ENCODE measurements at regions not wholly inside any gene's neighbourhood (a gene's known extent, or its start where the extent isn't known, plus 50 kb on each side); places are given as distances from the start of the nearest gene placed in this dataset.

- DNase-seq: no peak
Observed at GRCh38 chr18:39113790-39114189, 1548.2 kb upstream of the CELF4 start.

GRCh38 chr18:39105104-39105503 is 1539.5 kb upstream of the CELF4 start:
- no peak for DNase-seq

- no peak for DNase-seq
Observed at GRCh38 chr18:39072970-39073369, 1507.4 kb upstream of the CELF4 start.

DNA sequence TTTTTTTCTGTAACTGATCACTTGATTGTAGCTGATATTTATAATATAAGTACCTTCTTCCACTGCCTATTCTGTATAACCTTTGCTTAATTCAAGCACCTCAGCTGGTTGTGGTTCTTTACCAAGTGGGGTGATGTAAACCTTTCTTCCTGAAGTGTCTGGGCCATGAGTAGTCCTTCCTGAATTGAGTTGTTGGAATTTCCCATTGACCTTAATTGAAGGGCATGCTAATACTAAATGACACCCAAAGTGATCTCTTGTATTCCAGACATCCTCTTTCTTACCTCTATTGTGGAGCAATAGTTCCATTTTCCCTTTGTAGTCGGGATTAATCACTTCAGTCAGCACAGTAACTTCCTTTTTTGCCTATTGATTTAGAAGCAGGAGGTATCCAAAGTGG is 1496.8 kb upstream of the CELF4 start:
- no peak for DNase-seq

- DNase-seq: no peak
Observed at GRCh38 chr18:39058386-39059000, 1492.9 kb upstream of the CELF4 start.

GRCh38 chr18:39057423-39058064 is 1491.9 kb upstream of the CELF4 start:
- DNase-seq: no peak

DNA sequence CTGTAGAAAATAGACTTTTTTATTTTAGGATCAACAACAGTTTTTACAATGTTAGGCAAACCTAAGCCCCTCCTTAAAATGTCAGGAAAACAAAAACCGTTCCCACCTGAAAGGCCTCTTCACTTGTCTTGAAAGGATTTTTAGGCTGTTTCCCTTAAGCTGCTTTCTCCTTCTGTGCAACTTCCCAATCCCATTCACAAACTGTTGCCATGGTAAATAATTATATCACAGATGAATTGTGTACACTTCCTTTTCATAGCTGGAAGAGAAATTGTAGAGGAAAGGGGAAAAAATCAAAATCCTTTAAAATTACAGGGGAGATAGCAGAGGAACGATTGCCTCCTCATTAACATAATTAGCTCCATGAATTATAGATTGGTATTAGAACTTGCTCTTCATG is 1488.0 kb upstream of the CELF4 start:
- DNase-seq: no peak

- DNase-seq: no peak
Observed at GRCh38 chr18:39051013-39051412, 1485.4 kb upstream of the CELF4 start.

DNA sequence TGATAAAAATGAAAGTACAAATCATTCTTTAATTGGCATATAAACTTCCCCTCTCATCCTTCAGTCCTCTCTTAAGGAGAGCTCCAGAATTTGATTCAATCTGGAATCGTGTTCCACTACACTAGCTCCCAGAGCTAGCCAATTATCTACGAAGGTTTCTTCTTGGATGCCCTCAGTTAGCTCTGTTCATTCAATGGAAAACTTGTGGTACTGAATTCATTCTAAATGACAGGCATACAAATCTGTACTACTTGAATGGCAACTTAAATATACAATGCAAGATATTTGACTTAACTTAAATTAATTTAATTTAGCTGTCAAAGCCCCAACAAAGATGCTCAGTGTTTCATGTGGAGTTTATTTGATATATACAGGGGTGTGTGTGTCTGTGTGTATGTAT is 1474.2 kb upstream of the CELF4 start:
- DNase-seq: no peak

DNA sequence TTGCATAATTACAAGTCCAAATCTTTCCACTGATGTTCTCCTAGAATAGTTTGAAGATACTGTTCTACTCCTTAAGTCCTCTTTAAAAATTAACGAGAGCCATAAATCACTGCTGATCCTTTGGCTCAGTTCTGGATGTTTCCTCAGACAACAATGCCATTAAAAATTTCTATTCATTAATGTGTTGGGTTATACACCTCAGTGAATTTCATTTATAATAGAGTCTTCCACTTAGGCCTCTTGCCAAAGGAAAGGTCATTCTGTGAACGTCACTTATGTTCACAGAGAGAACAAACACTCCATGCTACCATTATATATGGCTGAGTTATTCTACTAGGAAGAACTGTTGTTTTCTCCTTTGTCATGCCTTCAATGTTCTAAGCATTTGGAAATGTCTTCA is 1472.3 kb upstream of the CELF4 start:
- DNase-seq: no peak

GRCh38 chr18:39033312-39033711 is 1467.7 kb upstream of the CELF4 start:
- DNase-seq: no peak

DNA sequence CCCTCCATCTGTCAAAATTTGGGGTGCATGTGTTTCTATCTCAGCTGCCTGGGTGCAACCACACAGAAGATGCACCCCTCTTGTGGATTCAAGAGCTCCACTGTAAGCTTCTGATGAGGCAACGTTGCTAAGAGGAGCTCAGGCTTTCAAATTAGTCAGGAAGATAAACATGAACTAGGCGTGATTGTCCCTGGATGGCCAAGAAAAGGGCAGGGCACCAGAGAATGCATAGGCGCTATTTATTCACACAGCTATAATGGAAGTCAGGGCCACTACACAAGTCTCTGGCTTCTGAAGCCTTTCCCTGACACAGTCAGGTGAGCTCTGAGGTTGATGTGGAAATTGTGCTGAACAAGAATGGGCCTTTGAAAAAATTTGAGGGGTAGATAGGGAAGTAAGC is 1466.0 kb upstream of the CELF4 start:
- no peak for DNase-seq

DNA sequence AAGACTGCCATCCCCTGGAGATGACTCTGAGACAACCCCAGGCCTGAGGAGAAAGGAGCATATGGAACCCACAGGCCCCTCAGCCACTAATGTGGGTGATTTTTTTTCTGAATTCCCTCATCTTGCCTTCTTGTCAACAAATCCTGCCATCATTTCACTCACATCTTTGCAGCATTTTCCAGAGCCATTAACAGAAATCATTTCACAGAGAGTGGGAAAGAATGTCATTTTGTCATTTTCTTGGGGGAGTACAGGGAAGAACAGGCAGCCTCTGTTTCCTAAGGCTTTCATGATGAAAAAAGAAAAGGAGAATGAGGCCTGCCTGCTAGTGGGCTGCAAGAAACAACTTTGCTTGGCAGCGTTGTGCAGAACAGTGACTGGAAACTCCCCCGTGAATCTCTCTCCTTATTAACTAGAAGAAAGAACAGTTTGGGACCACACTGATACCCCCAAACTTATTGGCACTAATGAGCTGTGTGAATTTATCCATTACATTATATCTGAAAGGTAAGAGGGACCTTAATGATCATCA is 1464.6 kb upstream of the CELF4 start:
- DNase-seq: no peak

- no peak for DNase-seq
Observed at GRCh38 chr18:39025531-39025930, 1459.9 kb upstream of the CELF4 start.

DNA sequence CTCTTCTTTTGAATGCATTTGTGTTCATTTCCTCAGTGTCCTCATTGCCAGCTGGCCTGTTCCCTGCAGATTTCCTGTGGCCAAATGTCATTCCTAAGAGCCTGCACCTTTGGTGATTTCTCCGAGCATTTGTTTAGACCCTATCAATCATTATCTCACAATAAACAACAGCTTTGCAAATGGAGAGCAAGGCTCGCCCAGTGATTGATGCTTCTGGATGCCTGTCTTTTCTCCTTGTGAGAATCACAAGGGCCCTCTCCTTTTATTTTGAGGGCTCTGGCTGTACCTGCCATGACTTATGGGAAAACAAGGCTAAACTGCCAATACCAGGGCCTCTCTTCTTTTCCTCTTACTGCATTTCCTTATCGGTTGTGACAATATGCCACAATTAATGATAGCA is 1454.4 kb upstream of the CELF4 start:
- no peak for DNase-seq

- DNase-seq: no peak
Observed at GRCh38 chr18:39007031-39007902, 1441.7 kb upstream of the CELF4 start.

- no peak for DNase-seq
Observed at GRCh38 chr18:38996056-38996455, 1430.5 kb upstream of the CELF4 start.

DNA sequence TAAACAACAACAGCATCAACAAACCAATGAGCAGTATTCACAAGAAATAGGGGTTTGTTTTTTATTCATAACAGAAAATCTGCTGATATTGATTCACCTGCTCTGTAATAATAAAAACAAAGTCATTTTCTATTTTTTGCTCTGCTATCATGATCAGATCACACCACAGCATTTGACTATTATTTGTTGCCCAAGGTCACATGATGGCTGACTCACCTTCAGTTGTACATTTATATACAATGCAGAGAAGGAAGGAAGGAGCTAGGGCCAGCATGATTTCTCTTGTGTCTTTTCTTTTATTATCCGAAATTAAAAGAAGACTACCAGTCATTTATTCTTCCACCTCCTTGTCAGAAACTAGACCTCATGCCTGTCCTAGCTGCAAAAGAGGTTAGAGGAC is 1427.7 kb upstream of the CELF4 start:
- DNase-seq: no peak

GRCh38 chr18:38984968-38985367 is 1419.4 kb upstream of the CELF4 start:
- no peak for DNase-seq

DNA sequence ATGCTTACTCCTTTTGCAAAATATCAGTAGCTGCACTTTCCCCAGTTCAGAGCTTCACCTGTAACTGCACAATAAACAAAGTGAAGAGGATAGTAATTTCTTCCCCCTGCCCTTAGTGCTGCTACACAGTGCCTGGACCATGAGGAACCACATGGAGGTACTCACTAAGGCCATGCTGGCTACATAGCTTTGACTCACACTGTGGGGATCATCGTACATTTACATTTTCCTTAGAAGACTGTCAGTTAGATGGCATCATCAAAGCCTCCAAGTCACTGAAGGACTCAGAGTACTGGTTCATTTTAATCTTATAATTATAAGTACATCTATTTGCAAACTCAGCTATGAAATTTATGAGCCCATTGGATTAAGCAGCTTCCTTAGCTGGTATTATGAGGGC is 1416.5 kb upstream of the CELF4 start:
- no peak for DNase-seq

GRCh38 chr18:38981389-38981788 is 1415.8 kb upstream of the CELF4 start:
- no peak for DNase-seq

DNA sequence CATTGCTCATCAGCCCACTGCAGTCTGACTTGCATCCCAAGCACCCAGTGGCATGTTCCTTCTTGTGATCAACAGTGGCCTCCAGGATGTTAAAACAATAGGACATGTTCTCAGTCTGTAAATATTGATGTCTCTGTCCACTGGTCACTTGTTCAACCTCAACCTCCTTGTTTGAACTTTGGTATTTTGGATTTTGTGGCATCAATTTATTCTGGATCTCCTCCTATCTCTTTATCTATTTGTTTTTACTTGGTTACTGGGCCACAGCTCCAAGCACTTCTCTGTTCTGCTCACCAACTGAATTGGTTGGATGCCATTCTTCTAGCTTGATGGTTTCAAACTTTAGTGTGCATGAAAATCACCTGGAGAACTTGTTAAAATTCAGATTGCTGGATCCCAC is 1414.8 kb upstream of the CELF4 start:
- DNase-seq: no peak

DNA sequence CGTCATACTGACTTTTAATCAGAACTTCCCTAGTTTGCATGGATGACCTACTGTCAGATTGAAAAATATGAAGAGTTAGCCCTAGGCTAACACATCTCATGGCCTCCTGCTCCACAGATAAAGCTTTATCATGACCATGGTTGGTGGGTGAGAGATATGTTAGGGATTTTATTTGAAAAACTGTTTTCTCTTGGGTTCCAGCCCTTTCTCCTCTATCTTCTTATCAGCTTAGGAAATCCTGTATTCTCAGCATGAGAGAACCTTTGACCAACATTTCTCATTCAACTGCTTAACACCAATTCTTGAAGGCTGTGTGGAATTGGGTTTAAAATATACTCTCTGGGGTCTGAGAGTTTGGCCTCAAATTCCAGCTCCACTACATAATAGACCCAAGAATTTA is 1407.0 kb upstream of the CELF4 start:
- no peak for DNase-seq

GRCh38 chr18:38971881-38972280 is 1406.3 kb upstream of the CELF4 start:
- no peak for DNase-seq

Measured in central memory CD4-positive, alpha-beta T cell (primary cell).